Mesenchymal stem cell (in vitro differentiated cells and primary cell): ENCODE measurements at regions not wholly inside any gene's neighbourhood (a gene's known extent, or its start where the extent isn't known, plus 50 kb on each side); places are given as distances from the start of the nearest gene placed in this dataset.

Experiments used
- DNase-seq: peaks from one replicate; pipeline ENCODE4 v3.0.0-alpha.2; 2013
- H2AFZ ChIP-seq: one replicate; pipeline ENCODE4 v1.6.1; 2013; ENCODE audit warnings: low read depth, mild to moderate bottlenecking, control low read depth, inconsistent platforms, low read length, moderate library complexity
- H2AK5ac ChIP-seq: 2 replicates; pipeline ENCODE4 v1.6.1; 2013; ENCODE audit warnings: low read length, moderate library complexity, mild to moderate bottlenecking, inconsistent platforms; ENCODE audit not compliant: severe bottlenecking
- H2BK120ac ChIP-seq: one replicate; pipeline ENCODE4 v1.6.1; 2013; ENCODE audit warnings: low read depth, mild to moderate bottlenecking, inconsistent platforms, low read length, moderate library complexity
- H2BK12ac ChIP-seq, 2 experiments: one replicate each; pipeline ENCODE4 v1.6.1; 2013; ENCODE audit warnings: inconsistent platforms in 2 of 2, low read length in 2 of 2, mild to moderate bottlenecking in 2 of 2, moderate library complexity in 2 of 2, control low read depth in 1 of 2
- H2BK15ac ChIP-seq: one replicate; pipeline ENCODE4 v1.6.1; 2013; ENCODE audit warnings: mild to moderate bottlenecking, low read depth, inconsistent platforms; ENCODE audit not compliant: poor library complexity, severe bottlenecking
- H2BK5ac ChIP-seq: 2 replicates; pipeline ENCODE4 v1.6.1; 2013; ENCODE audit warnings: low read depth, mild to moderate bottlenecking, low read length, control low read depth, inconsistent platforms; ENCODE audit not compliant: poor library complexity, severe bottlenecking
- H3K14ac ChIP-seq, 2 experiments: one replicate each; pipeline ENCODE4 v1.6.1; 2013; ENCODE audit warnings: inconsistent platforms in 2 of 2, low read length in 2 of 2, control low read depth in 1 of 2, mild to moderate bottlenecking in 1 of 2, moderate library complexity in 1 of 2
- H3K18ac ChIP-seq, 2 experiments: one replicate each; pipeline ENCODE4 v1.6.1; 2013; ENCODE audit warnings: inconsistent platforms in 2 of 2, low read length in 2 of 2, control low read depth in 1 of 2, low read depth in 1 of 2, mild to moderate bottlenecking in 1 of 2
- H3K23ac ChIP-seq, 2 experiments: one replicate each; pipeline ENCODE4 v1.6.1; 2013; ENCODE audit warnings: inconsistent platforms in 2 of 2, low read length in 2 of 2, mild to moderate bottlenecking in 2 of 2, moderate library complexity in 2 of 2, control low read depth in 1 of 2
- H3K27ac ChIP-seq: 2 replicates; pipeline ENCODE4 v1.5.1; 2013; ENCODE audit warnings: mild to moderate bottlenecking, moderate library complexity, low read length, control low read depth, inconsistent platforms; ENCODE audit not compliant: poor library complexity, severe bottlenecking
- H3K27me3 ChIP-seq, 2 experiments: 2 replicates each; pipeline versions ENCODE4 v1.6.1 to v1.7.0; 2013; ENCODE audit warnings: low read length in 2 of 2, mild to moderate bottlenecking in 2 of 2, moderate library complexity in 2 of 2, control low read depth in 1 of 2, inconsistent platforms in 1 of 2; ENCODE audit not compliant: control insufficient read depth in 1 of 2, insufficient read depth in 1 of 2
- H3K36me3 ChIP-seq, 2 experiments: 2 replicates each; pipeline versions ENCODE4 v1.6.1 to v1.7.0; 2013; ENCODE audit warnings: low read length in 2 of 2, control low read depth in 1 of 2, inconsistent platforms in 1 of 2, low read depth in 1 of 2, mild to moderate bottlenecking in 1 of 2; ENCODE audit not compliant: insufficient read depth in 2 of 2, control insufficient read depth in 1 of 2
- H3K4ac ChIP-seq, 2 experiments: one replicate each; pipeline ENCODE4 v1.6.1; 2013; ENCODE audit warnings: inconsistent platforms in 2 of 2, low read length in 2 of 2, mild to moderate bottlenecking in 2 of 2, moderate library complexity in 2 of 2, control low read depth in 1 of 2, low read depth in 1 of 2
- H3K4me1 ChIP-seq: 2 replicates; pipeline ENCODE4 v1.6.1; 2013; ENCODE audit warnings: low read depth, low read length, control low read depth; ENCODE audit not compliant: control insufficient read depth, insufficient read depth
- H3K4me2 ChIP-seq: 2 replicates; pipeline ENCODE4 v1.6.1; 2013; ENCODE audit warnings: low read length, mild to moderate bottlenecking, inconsistent platforms; ENCODE audit not compliant: poor library complexity, severe bottlenecking
- H3K4me3 ChIP-seq, 2 experiments: 2 replicates each; pipeline versions ENCODE4 v1.5.1 to v1.7.0; 2013; ENCODE audit warnings: low read length in 2 of 2, mild to moderate bottlenecking in 2 of 2, control low read depth in 1 of 2, low read depth in 1 of 2; ENCODE audit not compliant: insufficient read depth in 1 of 2
- H3K79me1 ChIP-seq: replicated peaks from 2 replicates; pipeline ENCODE4 v1.6.1; 2013; ENCODE audit warnings: mild to moderate bottlenecking, control low read depth, low read length, inconsistent platforms; ENCODE audit not compliant: poor library complexity, severe bottlenecking
- H3K9ac ChIP-seq: 2 replicates; pipeline ENCODE4 v1.7.0; 2013; ENCODE audit warnings: mild to moderate bottlenecking, low read length, moderate library complexity
- H3K9me3 ChIP-seq: 2 replicates; pipeline ENCODE4 v1.7.0; 2013; ENCODE audit warnings: mild to moderate bottlenecking, low read length; ENCODE audit not compliant: control insufficient read depth
- H4K8ac ChIP-seq: one replicate; pipeline ENCODE4 v1.6.1; 2013; ENCODE audit warnings: inconsistent platforms, mild to moderate bottlenecking, low read length, moderate library complexity
- H4K91ac ChIP-seq: one replicate; pipeline ENCODE4 v1.6.1; 2013; ENCODE audit warnings: mild to moderate bottlenecking, low read length, inconsistent platforms
- WGBS: methylation state at CpG from one replicate; pipeline ENCODE4 v1.1.7; 2013; ENCODE audit warnings: mixed read lengths; 5-methylcytosine and 5-hydroxymethylcytosine counted together

DNA sequence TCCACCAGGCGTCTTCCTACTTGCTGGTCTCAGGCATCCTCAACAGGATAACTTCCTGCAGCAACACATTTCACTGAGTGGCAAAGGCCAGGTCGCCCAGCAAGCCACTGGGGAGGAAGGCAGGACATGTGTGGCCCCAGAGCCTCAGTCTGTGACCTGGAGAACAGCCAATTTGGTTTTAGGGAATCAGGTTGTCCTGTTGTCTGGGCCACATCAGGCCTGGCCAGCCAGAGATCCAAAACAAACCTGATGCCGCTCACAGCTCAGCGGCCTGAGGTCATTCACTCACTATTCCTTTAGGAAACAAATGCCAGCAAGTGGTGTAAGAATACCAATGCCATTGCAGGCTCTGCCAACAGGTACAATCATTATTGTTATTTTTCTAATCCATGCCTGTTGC, 210.7 kb downstream of the VAPA start:
- no peak overlapping the region for H3K23ac ChIP-seq
- H3K79me1 ChIP-seq: no peaks in the 10 kb centered on the region
- peak overlapping the region; percentile 1 for H4K8ac ChIP-seq
- peaks cover 4 to 7% of the 10 kb centered on the region in 2 experiments for H3K27me3 ChIP-seq
- DNase-seq: no peak
- H2BK120ac ChIP-seq: peak overlapping the region; percentile 40
- no peak overlapping the region for H2BK12ac ChIP-seq
- no peak overlapping the region for H3K14ac ChIP-seq
- H3K4me2 ChIP-seq: no peak overlapping the region
- peak overlapping the region in 1 of 2 experiments; percentile 20 for H3K4ac ChIP-seq
- H3K9me3 ChIP-seq: no peaks in the 10 kb centered on the region
- WGBS: 88% methylated on average over 4 of the region's 4 CpGs
- H2AFZ ChIP-seq: no peak overlapping the region
- peak overlapping the region; percentile 80 for H2BK15ac ChIP-seq
- peaks cover 1% of the 10 kb centered on the region for H3K4me1 ChIP-seq
- no peak overlapping the region for H2BK5ac ChIP-seq
- no peak overlapping the region for H3K4me3 ChIP-seq
- no peak overlapping the region for H3K9ac ChIP-seq
- no peak overlapping the region for H4K91ac ChIP-seq
- H3K36me3 ChIP-seq: no peaks in the 10 kb centered on the region
- H2AK5ac ChIP-seq: no peak overlapping the region
- peak overlapping the region; percentile 14 to 54 for H3K18ac ChIP-seq
- no peak overlapping the region for H3K27ac ChIP-seq

- Histone ChIP-seq H3K4me1 (peaks cover 1% of the 10 kb centered on the region), H2AFZ (no peak overlapping the region), H3K9me3 (no peaks in the 10 kb centered on the region), H3K4me2 (no peak overlapping the region), H4K91ac (no peak overlapping the region), H3K18ac (no peak overlapping the region), H3K79me1 (no peaks in the 10 kb centered on the region), H3K9ac (no peak overlapping the region), H3K4ac (no peak overlapping the region), H2AK5ac (no peak overlapping the region), H3K27me3 (peaks cover 4 to 7% of the 10 kb centered on the region in 2 experiments), H3K36me3 (no peaks in the 10 kb centered on the region), H2BK120ac (peak overlapping the region; percentile 40), H3K23ac (no peak overlapping the region), H3K4me3 (no peak overlapping the region), H4K8ac (no peak overlapping the region), H3K27ac (no peak overlapping the region), H3K14ac (no peak overlapping the region), H2BK12ac (no peak overlapping the region), H2BK15ac (no peak overlapping the region), H2BK5ac (no peak overlapping the region)
- 75% methylated on average over 3 of the region's 3 CpGs for WGBS
- no peak for DNase-seq
Observed at GRCh38 chr18:10124967-10125366, 211.2 kb downstream of the VAPA start.

GRCh38 chr18:10127729-10128128, 213.9 kb downstream of the VAPA start:
- Histone ChIP-seq H4K91ac (peak overlapping the region; percentile 23), H2BK5ac (no peak overlapping the region), H3K4me3 (no peak overlapping the region), H4K8ac (peak overlapping the region; percentile 35), H3K27me3 (peaks cover 9 to 12% of the 10 kb centered on the region in 2 experiments), H3K4me1 (peaks cover 6% of the 10 kb centered on the region), H3K18ac (peak overlapping the region in 1 of 2 experiments; percentile 65), H3K79me1 (no peaks in the 10 kb centered on the region), H3K36me3 (no peaks in the 10 kb centered on the region), H2AFZ (no peak overlapping the region), H3K14ac (peak overlapping the region in 1 of 2 experiments; percentile 35), H3K9ac (no peak overlapping the region), H3K9me3 (no peaks in the 10 kb centered on the region), H2BK120ac (no peak overlapping the region), H3K4ac (peak overlapping the region in 1 of 2 experiments; percentile 37), H2BK15ac (no peak overlapping the region), H2AK5ac (no peak overlapping the region), H2BK12ac (peak overlapping the region; percentile 18 to 79), H3K4me2 (no peak overlapping the region), H3K23ac (no peak overlapping the region), H3K27ac (no peak overlapping the region)
- no peak for DNase-seq
- 76% methylated on average over 5 of the region's 5 CpGs for WGBS

- Histone ChIP-seq H3K27me3 (peaks cover 9 to 12% of the 10 kb centered on the region in 2 experiments), H2AFZ (no peak overlapping the region), H3K4me2 (no peak overlapping the region), H2BK120ac (no peak overlapping the region), H3K14ac (no peak overlapping the region), H2BK12ac (peak overlapping the region in 1 of 2 experiments; percentile 56), H2AK5ac (no peak overlapping the region), H3K27ac (no peak overlapping the region), H3K79me1 (no peaks in the 10 kb centered on the region), H3K4me1 (peaks cover 6% of the 10 kb centered on the region), H2BK5ac (no peak overlapping the region), H4K8ac (no peak overlapping the region), H3K23ac (no peak overlapping the region), H3K9me3 (no peaks in the 10 kb centered on the region), H3K36me3 (no peaks in the 10 kb centered on the region), H3K4me3 (no peak overlapping the region), H3K9ac (no peak overlapping the region), H4K91ac (no peak overlapping the region), H3K18ac (peak overlapping the region in 1 of 2 experiments; percentile 49), H3K4ac (no peak overlapping the region), H2BK15ac (no peak overlapping the region)
- WGBS: 55% methylated on average over 7 of the region's 8 CpGs
- DNase-seq: peak; percentile 90
Observed at GRCh38 chr18:10128921-10129501, 215.2 kb downstream of the VAPA start.
